SK-N-MC (cell line): ENCODE measurements at regions not wholly inside any gene's neighbourhood (a gene's known extent, or its start where the extent isn't known, plus 50 kb on each side); places are given as distances from the start of the nearest gene placed in this dataset.

Source experiments
- EZH2 ChIP-seq: fragments of 200-600 bp; sonication (generic); IDR thresholded peaks from one replicate; pipeline ENCODE4 v1.6.1; 2017; ENCODE audit warnings: antibody characterized with exemption
- POLR2AphosphoS5 ChIP-seq: IDR thresholded peaks from 2 replicates; pipeline ENCODE4 v1.6.1; 2012; ENCODE audit warnings: mild to moderate bottlenecking, low read depth, low read length, borderline replicate concordance

DNA sequence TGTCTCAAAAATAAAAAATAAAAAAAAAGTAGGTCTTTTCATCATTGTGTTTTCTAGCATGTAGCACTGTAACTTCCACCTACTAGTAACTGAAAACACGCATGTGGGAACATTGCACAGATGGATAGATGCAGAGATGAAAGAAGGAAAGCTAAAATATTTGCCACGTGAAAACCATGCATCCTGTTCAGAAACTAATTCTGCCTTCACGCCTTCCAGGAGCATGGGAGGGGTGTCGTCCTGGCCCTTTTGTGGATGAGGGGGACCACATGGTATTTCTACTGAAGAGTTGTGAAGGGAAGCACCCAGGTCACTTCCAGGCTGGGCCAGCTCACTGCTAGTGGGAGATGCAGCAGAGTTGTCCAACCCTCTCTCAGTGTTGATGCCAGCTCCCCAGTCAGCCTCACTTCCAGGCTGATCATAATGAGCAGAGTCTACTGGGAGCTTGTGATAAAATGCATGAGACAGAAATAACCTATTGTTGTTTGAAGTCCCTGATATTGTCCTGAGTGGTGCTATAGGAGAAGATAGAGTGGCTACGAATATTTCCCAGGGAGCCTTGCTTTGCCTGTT is 287.1 kb upstream of the CELF2 start:
- no peak for TF ChIP-seq POLR2AphosphoS5
- TF ChIP-seq EZH2: no peak
